CD14-positive monocyte (primary cell): ENCODE measurements at regions not wholly inside any gene's neighbourhood (a gene's known extent, or its start where the extent isn't known, plus 50 kb on each side); places are given as distances from the start of the nearest gene placed in this dataset.

Experiments
- DNase-seq, 3 donors: peaks; one replicate each; pipeline ENCODE4 v3.0.0-alpha.2; 2011 to 2022
- H2AFZ ChIP-seq: 2 replicates; pipeline ENCODE4 v1.6.0; 2012; ENCODE audit warnings: mild to moderate bottlenecking, low read depth, low read length, inconsistent platforms; ENCODE audit not compliant: insufficient read depth, poor library complexity, severe bottlenecking
- H3K27ac ChIP-seq, 2 donors: 1 replicate in 1 of 2; 2 replicates in 1 of 2; pipeline ENCODE4 v1.5.1; 2012 to 2013; ENCODE audit warnings: low read length in 2 of 2, control low read depth in 1 of 2, inconsistent platforms in 1 of 2, low read depth in 1 of 2, mild to moderate bottlenecking in 1 of 2
- H3K27me3 ChIP-seq, 2 donors: one replicate each; pipeline versions ENCODE4 v1.6.0 to v1.6.1; 2011 to 2013; ENCODE audit warnings: low read length in 2 of 2; ENCODE audit not compliant: control insufficient read depth in 2 of 2, insufficient read depth in 2 of 2
- H3K36me3 ChIP-seq, 2 donors: replicated peaks in 1 of 2; 1 replicate in 1 of 2; 2 replicates in 1 of 2; pipeline versions ENCODE4 v1.5.1 to v1.6.1; 2012 to 2013; ENCODE audit warnings: low read length in 2 of 2, control low read depth in 1 of 2, inconsistent platforms in 1 of 2, mild to moderate bottlenecking in 1 of 2; ENCODE audit not compliant: insufficient read depth in 2 of 2, control insufficient read depth in 1 of 2
- H3K4me1 ChIP-seq, 2 donors: 1 replicate in 1 of 2; 2 replicates in 1 of 2; pipeline versions ENCODE4 v1.5.1 to v1.6.1; 2012 to 2013; ENCODE audit warnings: low read length in 2 of 2, control low read depth in 1 of 2, inconsistent platforms in 1 of 2, mild to moderate bottlenecking in 1 of 2, moderate library complexity in 1 of 2; ENCODE audit not compliant: insufficient read depth in 2 of 2, control insufficient read depth in 1 of 2
- H3K4me2 ChIP-seq: replicated peaks from 2 replicates; pipeline ENCODE3; 2012; ENCODE audit warnings: low read length, moderate library complexity, mild to moderate bottlenecking; ENCODE audit not compliant: poor library complexity, severe bottlenecking; ENCODE audit errors: extremely low read depth
- H3K4me3 ChIP-seq, 3 experiments: fragments of 200-600 bp in 1 of 3; sonication (generic) in 1 of 3; replicated peaks in 1 of 3; 1 replicate in 2 of 3; 2 replicates in 1 of 3; pipeline ENCODE4 v1.5.1; 2011 to 2013; ENCODE audit warnings: low read length in 3 of 3, mild to moderate bottlenecking in 3 of 3, control low read depth in 2 of 3, low read depth in 2 of 3, inconsistent platforms in 1 of 3, moderate library complexity in 1 of 3
- H3K79me2 ChIP-seq: 2 replicates; pipeline ENCODE4 v1.6.0; 2012; ENCODE audit warnings: mild to moderate bottlenecking, control low read depth, inconsistent platforms, low read length, moderate library complexity; ENCODE audit not compliant: insufficient read depth
- H3K9ac ChIP-seq: 2 replicates; pipeline ENCODE4 v1.6.0; 2017; ENCODE audit warnings: low read length, mild to moderate bottlenecking; ENCODE audit not compliant: insufficient read depth, poor library complexity, severe bottlenecking
- H3K9me3 ChIP-seq, 2 donors: replicated peaks in 1 of 2; 1 replicate in 1 of 2; 2 replicates in 1 of 2; pipeline versions ENCODE4 v1.5.1 to v1.6.1; 2012 to 2013; ENCODE audit warnings: low read length in 2 of 2, control low read depth in 1 of 2; ENCODE audit not compliant: control insufficient read depth in 1 of 2, insufficient read depth in 1 of 2
- H4K20me1 ChIP-seq: 2 replicates; pipeline ENCODE4 v1.6.0; 2012; ENCODE audit warnings: mild to moderate bottlenecking, low read length, control low read depth, moderate library complexity; ENCODE audit not compliant: insufficient read depth
- H3K27ac Mint-ChIP-seq, 7 donors: one replicate each; pipeline ENCODE4 v1.8.0; 2020; ENCODE audit warnings: mild to moderate bottlenecking in 7 of 7, mixed read lengths in 7 of 7, moderate library complexity in 6 of 7, inconsistent platforms in 2 of 7
- H3K27me3 Mint-ChIP-seq, 3 donors: one replicate each; pipeline ENCODE4 v1.8.0; 2021 to 2022; ENCODE audit warnings: low read depth in 3 of 3, mild to moderate bottlenecking in 3 of 3, mixed read lengths in 3 of 3, moderate library complexity in 3 of 3, inconsistent platforms in 1 of 3
- H3K36me3 Mint-ChIP-seq, 2 donors: one replicate each; pipeline ENCODE4 v1.8.0; 2020; ENCODE audit warnings: mixed read lengths in 2 of 2, inconsistent platforms in 1 of 2, mild to moderate bottlenecking in 1 of 2
- H3K4me1 Mint-ChIP-seq: one replicate; pipeline ENCODE4 v1.8.0; 2020; ENCODE audit warnings: mild to moderate bottlenecking, mixed read lengths
- H3K4me3 Mint-ChIP-seq, 2 donors: one replicate each; pipeline ENCODE4 v1.8.0; 2020; ENCODE audit warnings: mild to moderate bottlenecking in 2 of 2, mixed read lengths in 2 of 2, moderate library complexity in 1 of 2
- H3K9me3 Mint-ChIP-seq, 7 donors: one replicate each; pipeline ENCODE4 v1.8.0; 2020 to 2022; ENCODE audit warnings: mixed read lengths in 7 of 7, mild to moderate bottlenecking in 6 of 7, moderate library complexity in 6 of 7, inconsistent platforms in 2 of 7
- WGBS: methylation state at CpG from one replicate; pipeline ENCODE4 v1.1.5; 2013; ENCODE audit warnings: missing lambda C conversion rate; ENCODE audit not compliant: insufficient coverage; 5-methylcytosine and 5-hydroxymethylcytosine counted together
- intact Hi-C, 2 donors: fragments of 100-400 bp; cut with micrococcal nuclease; formaldehyde crosslinking; loops; one replicate each; pipeline versions ENCODE4 v1.15.0 to v1.15.1; 2023
- TF ChIP-seq, protein P1 (sequence below): fragments of 200-600 bp; IDR thresholded peaks from one replicate; pipeline ENCODE4 v1.8.0; 2022; ENCODE audit warnings: antibody characterized with exemption, mild to moderate bottlenecking

DNA sequence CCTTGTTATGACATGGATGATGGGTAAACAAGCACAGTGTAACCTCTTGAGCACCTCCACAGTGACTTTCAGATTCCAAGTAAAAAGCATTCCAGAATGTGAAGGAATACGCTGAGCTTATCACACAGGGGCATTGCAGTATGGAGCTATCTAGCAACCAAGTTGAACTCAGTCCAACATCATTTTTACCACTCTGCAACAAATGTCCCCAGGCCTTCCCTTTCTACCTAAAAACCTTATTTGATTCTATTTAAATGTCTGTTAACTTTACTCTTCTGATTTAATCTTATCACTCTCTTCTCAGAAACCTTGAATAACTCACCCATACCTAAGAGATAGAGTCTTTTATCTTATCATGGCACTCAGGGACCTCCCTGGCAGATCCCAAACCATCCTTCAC is 195.8 kb upstream of the CDYL start:
- no peak for DNase-seq
- H3K27ac Mint-ChIP-seq = no peak overlapping the region
- Histone ChIP-seq H3K4me2 (no peak overlapping the region), H3K79me2 (no peaks in the 10 kb centered on the region), H2AFZ (no peak overlapping the region), H3K27me3 (no peaks in the 10 kb centered on the region), H3K9me3 (peaks cover 0 to 7% of the 10 kb centered on the region in 2 donors), H3K36me3 (no peaks in the 10 kb centered on the region), H3K4me1 (peaks cover 15 to 23% of the 10 kb centered on the region in 2 donors), H4K20me1 (no peaks in the 10 kb centered on the region), H3K9ac (no peak overlapping the region), H3K27ac (no peak overlapping the region), H3K4me3 (no peak overlapping the region)
- intact Hi-C loops = no loop called here
- no peaks in the 10 kb centered on the region for H3K36me3 Mint-ChIP-seq
- TF ChIP-seq, protein P1, sequence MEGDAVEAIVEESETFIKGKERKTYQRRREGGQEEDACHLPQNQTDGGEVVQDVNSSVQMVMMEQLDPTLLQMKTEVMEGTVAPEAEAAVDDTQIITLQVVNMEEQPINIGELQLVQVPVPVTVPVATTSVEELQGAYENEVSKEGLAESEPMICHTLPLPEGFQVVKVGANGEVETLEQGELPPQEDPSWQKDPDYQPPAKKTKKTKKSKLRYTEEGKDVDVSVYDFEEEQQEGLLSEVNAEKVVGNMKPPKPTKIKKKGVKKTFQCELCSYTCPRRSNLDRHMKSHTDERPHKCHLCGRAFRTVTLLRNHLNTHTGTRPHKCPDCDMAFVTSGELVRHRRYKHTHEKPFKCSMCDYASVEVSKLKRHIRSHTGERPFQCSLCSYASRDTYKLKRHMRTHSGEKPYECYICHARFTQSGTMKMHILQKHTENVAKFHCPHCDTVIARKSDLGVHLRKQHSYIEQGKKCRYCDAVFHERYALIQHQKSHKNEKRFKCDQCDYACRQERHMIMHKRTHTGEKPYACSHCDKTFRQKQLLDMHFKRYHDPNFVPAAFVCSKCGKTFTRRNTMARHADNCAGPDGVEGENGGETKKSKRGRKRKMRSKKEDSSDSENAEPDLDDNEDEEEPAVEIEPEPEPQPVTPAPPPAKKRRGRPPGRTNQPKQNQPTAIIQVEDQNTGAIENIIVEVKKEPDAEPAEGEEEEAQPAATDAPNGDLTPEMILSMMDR = no peak
- peaks cover 22% of the 10 kb centered on the region for H3K4me1 Mint-ChIP-seq
- peaks cover 4 to 22% (median 8%) of the 10 kb centered on the region in 7 donors for H3K9me3 Mint-ChIP-seq
- peaks cover 4 to 9% (median 6%) of the 10 kb centered on the region in 3 donors for H3K27me3 Mint-ChIP-seq
- no CpG with 5 or more reads among the region's 1 CpG for WGBS
- H3K4me3 Mint-ChIP-seq = no peak overlapping the region

DNA sequence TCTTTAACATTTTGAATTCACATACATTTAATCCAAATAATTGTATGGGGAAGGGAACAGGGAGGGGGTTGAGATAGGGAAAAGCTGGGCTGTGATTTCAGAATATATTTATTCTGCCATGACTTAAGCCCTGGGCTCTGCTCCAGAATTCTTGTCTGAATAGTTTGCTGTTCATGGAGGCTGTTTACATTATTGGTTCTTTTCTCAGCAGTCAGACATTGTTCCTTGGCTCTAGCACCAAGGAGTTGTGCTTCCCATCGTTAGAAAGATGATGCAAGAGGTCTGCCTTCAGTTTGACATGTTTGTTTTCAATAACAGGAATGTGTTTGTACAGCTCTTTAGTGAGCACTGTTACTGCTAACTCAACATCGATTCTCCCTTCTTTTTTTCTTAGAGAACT is 198.8 kb upstream of the CDYL start:
- Mint-ChIP-seq H3K36me3 (no peaks in the 10 kb centered on the region), H3K4me1 (peaks cover 7% of the 10 kb centered on the region), H3K4me3 (no peak overlapping the region), H3K27ac (no peak overlapping the region), H3K27me3 (peaks cover 4 to 9% (median 6%) of the 10 kb centered on the region in 3 donors), H3K9me3 (peaks cover 4 to 18% (median 8%) of the 10 kb centered on the region in 7 donors)
- intact Hi-C loops = no loop called here
- no peak overlapping the region for H3K27ac ChIP-seq
- peaks cover 5 to 8% of the 10 kb centered on the region in 2 donors for H3K4me1 ChIP-seq
- no peaks in the 10 kb centered on the region for H3K27me3 ChIP-seq
- DNase-seq = no peak
- no peak overlapping the region for H2AFZ ChIP-seq
- H3K4me3 ChIP-seq = no peak overlapping the region
- no peaks in the 10 kb centered on the region for H3K79me2 ChIP-seq
- no peaks in the 10 kb centered on the region for H3K36me3 ChIP-seq
- H4K20me1 ChIP-seq = no peaks in the 10 kb centered on the region
- 43% methylated on average over 1 of the region's 2 CpGs for WGBS
- H3K9me3 ChIP-seq = peaks cover 0 to 7% of the 10 kb centered on the region in 2 donors
- TF ChIP-seq, protein P1 = no peak
- no peak overlapping the region for H3K4me2 ChIP-seq
- no peak overlapping the region for H3K9ac ChIP-seq
